ENCODE measurements at regions not wholly inside any gene's neighbourhood (a gene's known extent, or its start where the extent isn't known, plus 50 kb on each side); places are given as distances from the start of the nearest gene placed in this dataset.

DNA sequence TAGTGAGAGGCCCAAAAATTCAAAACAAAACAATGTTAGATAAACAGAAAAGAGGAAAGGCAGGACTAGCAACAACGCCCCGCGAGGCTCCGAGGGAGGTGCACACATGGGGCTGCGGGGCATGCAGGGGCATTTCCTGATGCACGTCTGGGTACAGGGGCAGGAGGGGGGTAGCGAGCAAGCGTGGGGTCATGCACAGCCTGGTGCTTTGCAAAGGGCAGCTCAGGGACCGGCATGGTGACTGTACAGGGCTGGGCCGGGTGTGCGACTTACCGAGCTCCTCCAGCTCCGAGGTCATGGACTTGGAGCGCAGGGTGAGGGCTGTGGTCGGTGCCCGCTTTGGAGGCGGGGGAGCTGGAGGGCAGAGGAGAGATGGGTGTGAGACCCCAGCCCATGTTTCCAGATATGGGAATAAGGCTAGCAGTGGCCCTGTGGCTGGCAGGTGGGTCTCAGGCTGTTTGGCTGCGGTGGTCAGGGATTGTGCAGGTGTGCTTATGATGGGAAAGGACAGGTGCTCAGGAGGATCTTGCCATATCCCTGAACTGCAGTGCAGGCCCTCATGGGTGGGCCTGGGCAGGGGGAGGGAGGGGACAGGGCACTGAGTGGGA is 103.7 kb downstream of the CTTN start:
- TF ChIP-seq, protein P1, sequence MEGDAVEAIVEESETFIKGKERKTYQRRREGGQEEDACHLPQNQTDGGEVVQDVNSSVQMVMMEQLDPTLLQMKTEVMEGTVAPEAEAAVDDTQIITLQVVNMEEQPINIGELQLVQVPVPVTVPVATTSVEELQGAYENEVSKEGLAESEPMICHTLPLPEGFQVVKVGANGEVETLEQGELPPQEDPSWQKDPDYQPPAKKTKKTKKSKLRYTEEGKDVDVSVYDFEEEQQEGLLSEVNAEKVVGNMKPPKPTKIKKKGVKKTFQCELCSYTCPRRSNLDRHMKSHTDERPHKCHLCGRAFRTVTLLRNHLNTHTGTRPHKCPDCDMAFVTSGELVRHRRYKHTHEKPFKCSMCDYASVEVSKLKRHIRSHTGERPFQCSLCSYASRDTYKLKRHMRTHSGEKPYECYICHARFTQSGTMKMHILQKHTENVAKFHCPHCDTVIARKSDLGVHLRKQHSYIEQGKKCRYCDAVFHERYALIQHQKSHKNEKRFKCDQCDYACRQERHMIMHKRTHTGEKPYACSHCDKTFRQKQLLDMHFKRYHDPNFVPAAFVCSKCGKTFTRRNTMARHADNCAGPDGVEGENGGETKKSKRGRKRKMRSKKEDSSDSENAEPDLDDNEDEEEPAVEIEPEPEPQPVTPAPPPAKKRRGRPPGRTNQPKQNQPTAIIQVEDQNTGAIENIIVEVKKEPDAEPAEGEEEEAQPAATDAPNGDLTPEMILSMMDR (conservative IDR thresholded peaks at IDR 0.05; ENCODE audit: low read length) = no peak
- no peak for DNase-seq (ENCODE audit: low read depth)

DNA sequence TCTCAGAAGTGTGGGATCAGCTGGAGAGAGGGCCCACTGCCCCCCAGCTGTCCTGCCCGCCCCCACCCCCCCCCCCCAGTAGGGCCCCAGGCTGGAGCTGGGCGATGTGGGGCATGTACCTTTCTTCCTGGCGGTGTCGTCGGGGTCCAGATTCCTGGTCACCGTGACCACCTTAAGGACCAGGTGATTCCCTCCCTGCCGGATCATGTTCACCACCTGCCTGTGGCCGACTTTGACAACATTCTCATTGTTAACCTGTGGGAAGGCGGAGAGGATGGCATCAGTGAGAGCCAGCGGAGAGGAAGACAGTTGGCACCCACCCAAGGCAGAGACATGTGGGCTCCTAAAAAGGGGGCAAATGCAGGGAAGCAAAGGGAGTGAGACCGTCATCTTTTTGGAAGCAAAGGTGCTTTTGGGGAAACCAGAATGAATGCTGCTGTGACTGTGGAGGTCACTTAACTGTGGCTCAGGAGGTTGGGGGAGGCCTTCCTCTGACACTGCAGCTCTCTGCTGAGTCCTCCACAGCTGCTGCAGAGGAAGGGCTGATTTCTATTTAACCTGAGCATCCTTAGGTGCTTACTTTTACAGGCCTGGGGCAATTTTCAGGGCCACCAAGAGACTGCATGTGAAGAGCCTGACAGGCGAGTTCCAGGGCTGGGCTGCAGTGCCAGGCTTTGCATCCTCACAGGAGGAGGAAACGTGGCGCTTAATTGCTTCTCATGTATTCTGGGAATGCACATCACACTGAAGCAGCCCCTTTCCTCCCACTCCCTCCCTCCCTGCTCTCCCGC is 104.5 kb downstream of the CTTN start:
- TF ChIP-seq, protein P1 (conservative IDR thresholded peaks at IDR 0.05; ENCODE audit: low read length) = no peak
- DNase-seq (ENCODE audit: low read depth) = no peak
- H3K4me3 ChIP-seq (ENCODE audit: low read length) = no peak overlapping the region

More for the DNA sequence above, 103.7 kb downstream of the CTTN start:
- no peak overlapping the region for H3K4me3 ChIP-seq (ENCODE audit: low read length)

DNA sequence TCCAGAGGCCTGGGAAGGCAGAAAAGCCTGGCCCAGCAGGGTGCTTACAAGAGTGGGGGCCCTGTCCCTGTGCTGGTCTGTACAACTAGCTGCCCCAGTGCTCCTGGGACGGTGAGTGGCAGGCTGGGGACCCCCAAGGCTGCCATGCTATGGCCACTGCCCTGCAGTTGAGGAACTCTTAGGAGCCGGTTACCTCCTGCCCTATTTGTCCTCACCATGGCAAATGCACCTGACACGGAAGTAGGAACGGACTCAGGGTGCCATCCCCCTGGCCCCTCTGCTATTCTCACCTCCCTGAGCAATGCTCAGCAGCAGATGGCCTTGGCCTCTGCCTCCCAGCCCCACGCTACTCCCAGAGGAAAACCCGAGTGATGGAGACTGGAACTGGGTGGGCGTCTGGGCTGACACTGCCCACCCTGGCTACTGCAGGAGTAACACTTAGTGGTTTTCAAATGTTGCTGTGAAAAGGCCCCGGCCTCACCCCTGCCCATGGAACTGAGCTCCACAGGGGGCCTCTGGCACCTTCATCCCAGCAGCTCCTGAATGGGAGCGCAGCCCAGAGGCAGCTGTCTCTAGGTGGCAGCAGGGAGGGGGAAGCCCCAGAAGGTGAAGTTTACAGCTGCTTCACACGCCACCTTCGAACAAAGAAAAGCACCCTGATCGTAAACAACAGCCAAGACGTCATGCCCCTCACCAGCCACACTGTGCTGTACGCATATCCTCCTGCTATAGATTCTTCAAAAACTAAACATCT is 105.3 kb downstream of the CTTN start:
- DNase-seq (ENCODE audit: low read depth) = no peak
- TF ChIP-seq, protein P1 (conservative IDR thresholded peaks at IDR 0.05; ENCODE audit: low read length) = no peak; the same call in 1 of the 2 replicates
- no peak overlapping the region for H3K4me3 ChIP-seq (ENCODE audit: low read length)

DNA sequence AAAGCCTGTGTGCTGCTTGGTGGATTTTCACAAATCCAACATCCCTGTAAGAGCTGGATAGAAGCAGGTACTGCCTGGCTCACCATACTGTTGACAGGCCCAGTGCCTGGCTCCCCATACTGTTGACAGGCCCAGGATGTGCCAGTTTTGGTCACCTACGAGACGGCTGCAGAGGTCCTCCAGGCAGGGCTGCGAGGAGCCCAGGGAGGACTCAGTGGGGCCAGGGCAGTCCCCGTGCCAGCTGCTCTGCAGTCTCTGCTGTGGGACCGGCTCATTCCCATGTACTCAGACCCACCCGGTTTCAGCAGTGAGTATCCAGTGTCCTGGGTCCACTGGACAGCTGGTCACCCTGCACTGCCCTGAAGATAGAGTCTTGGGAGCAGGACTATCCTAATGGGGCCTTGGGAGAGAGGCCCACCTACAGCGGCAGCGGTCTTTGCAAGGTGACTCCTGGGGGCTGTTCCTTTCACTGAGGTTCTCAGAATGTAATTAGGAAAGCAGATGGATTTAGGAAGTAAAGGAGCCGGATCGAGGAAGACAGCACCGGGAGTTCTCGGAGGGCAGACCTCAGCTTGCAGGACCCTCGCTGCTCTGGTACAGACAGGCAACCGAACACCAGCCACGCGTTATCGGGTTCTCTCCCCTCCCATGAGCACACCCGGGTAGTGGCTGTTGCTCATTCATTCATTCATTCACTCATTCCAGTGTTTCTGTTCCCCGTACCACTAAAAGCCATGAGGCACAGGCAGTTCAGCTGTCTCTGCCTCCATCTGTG is 106.1 kb downstream of the CTTN start:
- DNase-seq (ENCODE audit: low read depth) = no peak
- H3K4me3 ChIP-seq (ENCODE audit: low read length) = no peak overlapping the region
- TF ChIP-seq, protein P1 (conservative IDR thresholded peaks at IDR 0.05; ENCODE audit: low read length) = no peak

DNA sequence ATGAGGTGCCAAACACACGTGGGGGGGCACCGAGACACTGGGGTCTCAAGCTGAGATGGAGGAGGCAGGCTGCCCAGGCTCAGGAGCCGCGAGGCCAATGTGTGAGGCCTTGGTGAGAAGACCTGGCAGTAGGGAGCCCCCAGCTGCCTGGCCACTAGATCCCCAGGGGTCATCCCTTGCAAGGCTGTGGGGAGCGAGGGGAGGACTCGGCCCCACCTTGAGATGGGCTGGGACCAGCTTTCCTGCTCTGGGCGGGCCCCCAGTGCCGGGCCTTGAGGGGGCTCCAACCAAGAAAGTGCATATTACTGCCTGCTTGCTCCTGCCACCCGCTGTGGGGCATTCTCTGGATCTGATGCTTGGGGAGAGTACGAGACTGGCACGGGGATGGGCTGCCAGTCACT is 107.0 kb downstream of the CTTN start:
- TF ChIP-seq, protein P1 (conservative IDR thresholded peaks at IDR 0.05; ENCODE audit: low read length) = no peak
- DNase-seq (ENCODE audit: low read depth) = no peak
- no peak overlapping the region for H3K4me3 ChIP-seq (ENCODE audit: low read length)

DNA sequence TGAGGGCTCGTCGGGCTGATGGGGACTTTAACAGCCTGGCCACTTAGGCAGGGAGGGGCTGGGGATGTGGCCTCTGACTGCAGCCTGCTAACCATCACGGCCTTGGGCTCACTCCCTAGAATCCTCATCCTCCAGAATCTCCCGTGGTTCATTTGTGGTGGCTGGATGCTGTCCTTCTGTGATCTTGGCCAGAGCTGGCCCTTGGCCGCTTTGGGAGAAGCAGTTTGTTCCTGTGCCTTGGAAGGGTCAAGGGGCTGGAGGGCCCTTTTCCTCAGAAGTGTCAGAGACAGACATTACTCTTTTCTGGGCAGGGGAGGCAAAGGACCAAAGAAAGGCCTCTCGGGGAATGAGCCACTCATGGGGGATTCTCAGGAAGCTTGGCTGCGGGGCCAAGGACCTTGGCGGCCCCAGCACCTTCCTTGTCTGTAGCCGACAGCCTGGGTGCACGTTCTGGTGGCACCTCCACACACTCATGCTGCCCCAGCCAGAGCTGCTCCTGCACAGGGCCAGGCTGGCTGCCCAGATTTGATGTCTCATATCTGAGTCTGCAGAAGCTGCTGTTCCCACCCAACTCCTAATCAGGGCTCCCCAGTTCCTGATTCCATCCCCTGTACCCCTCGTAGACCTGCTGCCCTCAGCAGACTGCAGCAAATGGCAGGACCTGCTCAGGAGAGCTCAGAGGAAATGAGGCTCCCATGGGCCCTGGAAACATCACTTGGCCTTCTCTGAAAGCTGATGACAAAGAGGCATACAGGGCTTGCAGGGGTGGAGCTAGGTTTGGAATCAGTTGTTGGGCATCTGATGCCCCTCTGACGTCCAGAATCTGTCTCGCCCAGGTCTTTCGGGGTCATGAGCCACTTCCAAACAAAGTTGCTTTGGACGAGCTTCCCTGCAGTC is 107.7 kb downstream of the CTTN start:
- DNase-seq (ENCODE audit: low read depth) = no peak
- TF ChIP-seq, protein P1 (conservative IDR thresholded peaks at IDR 0.05; ENCODE audit: low read length) = no peak

More for the DNA sequence above, 107.7 kb downstream of the CTTN start:
- H3K4me3 ChIP-seq (ENCODE audit: low read length) = no peak overlapping the region
